Muscle layer of duodenum (tissue), 2 donors: ENCODE measurements at regions not wholly inside any gene's neighbourhood (a gene's known extent, or its start where the extent isn't known, plus 50 kb on each side); places are given as distances from the start of the nearest gene placed in this dataset.
"Not testable (repeated sequence)": the region's sequence is repeated elsewhere in the genome, so short reads cannot be mapped to it uniquely, and the experiment has no call there.

Experiments used
- H3K27ac ChIP-seq: one replicate; pipeline ENCODE4 v1.7.0; 2013; ENCODE audit warnings: mild to moderate bottlenecking, low read length
- H3K27me3 ChIP-seq: one replicate; pipeline ENCODE4 v1.7.0; 2013; ENCODE audit warnings: low read depth, mild to moderate bottlenecking, control low read depth, low read length
- H3K36me3 ChIP-seq, 2 donors: one replicate each; pipeline ENCODE4 v1.7.0; 2013; ENCODE audit warnings: low read length in 2 of 2, control low read depth in 1 of 2, mild to moderate bottlenecking in 1 of 2; ENCODE audit not compliant: insufficient read depth in 2 of 2, control insufficient read depth in 1 of 2
- H3K4me1 ChIP-seq, 2 donors: one replicate each; pipeline ENCODE4 v1.7.0; 2013; ENCODE audit warnings: low read length in 2 of 2, mild to moderate bottlenecking in 2 of 2, control low read depth in 1 of 2, moderate library complexity in 1 of 2; ENCODE audit not compliant: insufficient read depth in 2 of 2, control insufficient read depth in 1 of 2
- H3K4me3 ChIP-seq, 2 donors: one replicate each; pipeline ENCODE4 v1.7.0; 2013; ENCODE audit warnings: low read length in 2 of 2, low read depth in 1 of 2, mild to moderate bottlenecking in 1 of 2
- H3K9me3 ChIP-seq, 2 donors: one replicate each; pipeline ENCODE4 v1.7.0; 2013; ENCODE audit warnings: low read length in 2 of 2, control low read depth in 1 of 2, mild to moderate bottlenecking in 1 of 2; ENCODE audit not compliant: control insufficient read depth in 1 of 2
- donor health status: healthy.

GRCh38 chr3:110518031-110518430 lies 553.6 kb upstream of the NECTIN3 start:
- H3K4me1 ChIP-seq, result no peaks in the 10 kb centered on the region
- H3K36me3 ChIP-seq, result no peaks in the 10 kb centered on the region
- H3K9me3 ChIP-seq, result peaks cover 0 to 6% of the 10 kb centered on the region in 2 donors
- no peak overlapping the region for H3K27ac ChIP-seq
- H3K4me3 ChIP-seq, result no peak overlapping the region
- no peaks in the 10 kb centered on the region for H3K27me3 ChIP-seq

- H3K27ac ChIP-seq, result no peak overlapping the region
- no peaks in the 10 kb centered on the region for H3K27me3 ChIP-seq
- H3K4me3 ChIP-seq, result no peak overlapping the region
- no peaks in the 10 kb centered on the region for H3K4me1 ChIP-seq
- peaks cover 0 to 6% of the 10 kb centered on the region in 2 donors for H3K9me3 ChIP-seq
- H3K36me3 ChIP-seq, result no peaks in the 10 kb centered on the region
Measured at GRCh38 chr3:110519071-110519470, 552.5 kb upstream of the NECTIN3 start.

- Histone ChIP-seq H3K36me3 (no peaks in the 10 kb centered on the region), H3K4me1 (no peaks in the 10 kb centered on the region), H3K9me3 (peaks cover 0 to 12% of the 10 kb centered on the region in 2 donors), H3K4me3 (no peak overlapping the region), H3K27ac (no peak overlapping the region), H3K27me3 (no peaks in the 10 kb centered on the region)
Measured at GRCh38 chr3:110521019-110521418, 550.6 kb upstream of the NECTIN3 start.

- H3K4me1 ChIP-seq, H3K36me3 ChIP-seq, H3K9me3 ChIP-seq, H3K4me3 ChIP-seq, H3K27ac ChIP-seq, H3K27me3 ChIP-seq: not testable (repeated sequence)
Measured at GRCh38 chr3:110525558-110526064, 546.0 kb upstream of the NECTIN3 start.

DNA sequence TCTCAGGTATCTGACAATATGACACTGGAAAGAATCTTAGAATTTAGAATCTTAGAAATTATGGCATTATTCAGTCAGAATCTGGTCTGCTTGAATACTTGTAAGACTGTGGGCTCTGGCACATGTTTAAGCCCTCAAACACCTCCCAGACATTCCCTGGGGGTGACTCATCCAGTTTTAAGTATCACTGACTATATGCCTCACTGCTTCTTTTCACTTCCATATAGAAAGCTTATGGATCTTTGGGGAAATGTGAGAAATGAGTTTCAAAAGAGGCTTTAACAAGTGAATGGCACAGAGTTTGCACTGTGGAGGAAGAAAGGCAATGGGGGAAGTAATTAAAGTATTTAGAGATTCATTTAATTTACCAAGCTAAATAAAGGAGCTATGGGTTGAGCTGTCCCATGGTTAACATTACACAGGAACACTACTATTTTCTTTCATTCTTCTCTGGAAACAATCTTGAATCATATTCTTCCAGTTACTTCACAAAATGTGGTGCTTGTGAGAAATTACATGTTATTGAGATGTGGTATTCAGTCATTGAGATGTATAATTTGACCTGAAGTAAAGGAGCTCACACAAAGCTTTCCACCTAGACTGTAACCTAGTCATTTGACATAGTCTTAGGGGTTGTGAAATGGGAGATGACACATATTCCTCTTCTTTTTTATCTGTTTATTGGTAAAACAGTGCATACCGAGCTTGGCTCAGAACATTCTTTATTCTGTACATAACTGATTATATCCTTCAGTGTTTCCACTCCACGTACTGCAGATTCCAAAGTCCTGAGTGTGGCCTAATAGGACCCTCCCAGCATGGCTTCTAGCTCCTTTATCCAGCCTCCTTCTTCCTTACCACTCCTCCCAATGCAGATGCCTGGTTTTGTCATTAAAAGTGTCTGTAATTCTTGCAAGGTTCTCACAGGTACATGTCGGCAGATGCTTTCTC lies 544.6 kb upstream of the NECTIN3 start:
- Histone ChIP-seq H3K27ac (no peak overlapping the region), H3K4me3 (no peak overlapping the region), H3K9me3 (peaks cover 0 to 9% of the 10 kb centered on the region in 2 donors), H3K36me3 (no peaks in the 10 kb centered on the region), H3K27me3 (no peaks in the 10 kb centered on the region), H3K4me1 (no peaks in the 10 kb centered on the region)

GRCh38 chr3:110528305-110529121 lies 543.1 kb upstream of the NECTIN3 start:
- Histone ChIP-seq H3K27ac (no peak overlapping the region), H3K4me1 (no peaks in the 10 kb centered on the region), H3K4me3 (no peak overlapping the region), H3K36me3 (no peaks in the 10 kb centered on the region), H3K27me3 (no peaks in the 10 kb centered on the region), H3K9me3 (peaks cover 0 to 6% of the 10 kb centered on the region in 2 donors)

GRCh38 chr3:110530902-110531301 lies 540.7 kb upstream of the NECTIN3 start:
- Histone ChIP-seq H3K27ac (no peak overlapping the region), H3K4me1 (no peaks in the 10 kb centered on the region), H3K9me3 (no peaks in the 10 kb centered on the region), H3K36me3 (no peaks in the 10 kb centered on the region), H3K27me3 (no peaks in the 10 kb centered on the region), H3K4me3 (no peak overlapping the region)

- Histone ChIP-seq H3K9me3 (no peaks in the 10 kb centered on the region), H3K27ac (no peak overlapping the region), H3K36me3 (no peaks in the 10 kb centered on the region), H3K4me3 (no peak overlapping the region), H3K4me1 (no peaks in the 10 kb centered on the region), H3K27me3 (no peaks in the 10 kb centered on the region)
Measured at GRCh38 chr3:110533089-110533488, 538.5 kb upstream of the NECTIN3 start.

DNA sequence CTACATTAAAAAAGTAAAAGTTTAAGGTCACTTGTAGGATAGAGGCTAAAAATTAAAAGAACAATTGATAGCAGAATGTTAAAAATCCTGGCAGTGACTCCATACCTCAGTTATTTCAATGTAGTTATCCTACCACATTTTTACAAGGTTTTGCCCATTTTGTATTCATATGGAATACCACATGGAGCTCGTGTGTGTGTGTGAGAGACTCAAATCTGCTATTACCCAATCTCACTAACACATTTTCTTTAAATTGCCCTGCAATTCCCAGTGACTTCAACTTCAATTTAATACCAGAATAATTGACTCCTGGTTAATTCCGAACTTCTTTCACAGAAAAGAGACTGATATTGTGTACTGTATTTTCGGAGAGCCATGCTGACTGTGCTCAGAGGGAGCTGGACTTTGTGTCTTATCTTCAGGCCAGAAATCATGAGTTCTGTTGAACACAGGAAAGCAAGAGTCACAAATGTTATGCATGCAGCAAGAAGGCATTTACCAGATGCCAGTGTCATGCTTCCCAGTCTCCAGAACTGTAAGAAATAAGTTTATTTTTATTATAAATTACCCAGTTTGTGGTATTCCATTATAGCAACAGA lies 529.0 kb upstream of the NECTIN3 start:
- no peaks in the 10 kb centered on the region for H3K36me3 ChIP-seq
- no peaks in the 10 kb centered on the region for H3K4me1 ChIP-seq
- H3K27ac ChIP-seq, result no peak overlapping the region
- no peaks in the 10 kb centered on the region for H3K27me3 ChIP-seq
- H3K9me3 ChIP-seq, result no peaks in the 10 kb centered on the region
- no peak overlapping the region for H3K4me3 ChIP-seq

DNA sequence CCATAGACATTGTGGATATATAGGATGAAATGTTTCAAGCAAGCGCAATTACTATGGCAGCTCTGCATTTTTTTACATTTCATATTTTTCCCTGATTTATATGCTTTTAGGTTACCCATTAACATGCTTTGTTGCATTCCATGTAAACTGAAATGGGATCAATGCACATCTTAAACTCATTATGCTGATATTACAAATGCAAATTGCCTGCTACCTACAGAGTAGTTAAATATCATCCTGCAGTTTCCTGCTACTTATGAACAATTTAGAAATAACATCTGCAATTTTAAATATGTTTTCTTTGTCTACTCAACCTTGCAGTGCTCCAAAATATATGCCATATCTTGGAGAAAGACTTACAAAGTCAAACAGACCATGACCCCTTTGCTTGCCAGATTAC lies 526.9 kb upstream of the NECTIN3 start:
- no peaks in the 10 kb centered on the region for H3K4me1 ChIP-seq
- no peaks in the 10 kb centered on the region for H3K27me3 ChIP-seq
- no peak overlapping the region for H3K4me3 ChIP-seq
- no peaks in the 10 kb centered on the region for H3K36me3 ChIP-seq
- H3K27ac ChIP-seq, result no peak overlapping the region
- H3K9me3 ChIP-seq, result no peaks in the 10 kb centered on the region

GRCh38 chr3:110550511-110550910 lies 521.1 kb upstream of the NECTIN3 start:
- H3K4me1 ChIP-seq, result no peaks in the 10 kb centered on the region
- no peak overlapping the region for H3K27ac ChIP-seq
- no peak overlapping the region for H3K4me3 ChIP-seq
- H3K36me3 ChIP-seq, result no peaks in the 10 kb centered on the region
- no peaks in the 10 kb centered on the region for H3K9me3 ChIP-seq
- no peaks in the 10 kb centered on the region for H3K27me3 ChIP-seq
